SJCRH30 (cell line): ENCODE measurements at regions not wholly inside any gene's neighbourhood (a gene's known extent, or its start where the extent isn't known, plus 50 kb on each side); places are given as distances from the start of the nearest gene placed in this dataset.
A peak's percentile ranks its signal among the peaks of the same experiment; 100 is the strongest.

ENCODE experiments used
- DNase-seq, 2 experiments: peaks; one replicate each; pipeline ENCODE4 v3.0.0-alpha.2; 2015 to 2020
- H3K27ac ChIP-seq: fragments of 250-450 bp; sonication (Bioruptor Pico); 2 replicates; pipeline ENCODE4 v1.5.1; 2020; ENCODE audit warnings: mild to moderate bottlenecking, moderate library complexity
- H3K27me3 ChIP-seq: fragments of 250-450 bp; sonication (Bioruptor Pico); 2 replicates; pipeline ENCODE4 v1.5.1; 2020; ENCODE audit warnings: mild to moderate bottlenecking, moderate library complexity
- H3K36me3 ChIP-seq: fragments of 250-450 bp; sonication (Bioruptor Pico); 2 replicates; pipeline ENCODE4 v1.5.1; 2020; ENCODE audit warnings: mild to moderate bottlenecking, moderate library complexity
- H3K4me1 ChIP-seq: fragments of 250-450 bp; sonication (Bioruptor Pico); 2 replicates; pipeline ENCODE4 v1.5.1; 2020; ENCODE audit warnings: mild to moderate bottlenecking, moderate library complexity
- H3K4me3 ChIP-seq: fragments of 250-450 bp; sonication (Bioruptor Pico); 2 replicates; pipeline ENCODE4 v1.5.1; 2020; ENCODE audit warnings: mild to moderate bottlenecking, moderate library complexity
- H3K9me3 ChIP-seq: fragments of 250-450 bp; sonication (Bioruptor Pico); replicated peaks from 2 replicates; pipeline ENCODE4 v1.5.1; 2020; ENCODE audit warnings: mild to moderate bottlenecking, moderate library complexity

- DNase-seq, result no peak
- Histone ChIP-seq H3K9me3 (no peaks in the 10 kb centered on the region), H3K27ac (no peak overlapping the region), H3K36me3 (no peaks in the 10 kb centered on the region), H3K27me3 (no peaks in the 10 kb centered on the region), H3K4me3 (no peak overlapping the region), H3K4me1 (no peaks in the 10 kb centered on the region)
These were observed 60.4 kb downstream of the FOXI2 start for GRCh38 chr10:127797339-127797738.

GRCh38 chr10:127798111-127798510 is 61.1 kb downstream of the FOXI2 start:
- no peaks in the 10 kb centered on the region for H3K9me3 ChIP-seq
- no peaks in the 10 kb centered on the region for H3K36me3 ChIP-seq
- no peaks in the 10 kb centered on the region for H3K27me3 ChIP-seq
- no peak for DNase-seq
- no peak overlapping the region for H3K27ac ChIP-seq
- no peaks in the 10 kb centered on the region for H3K4me1 ChIP-seq
- H3K4me3 ChIP-seq, result no peak overlapping the region

- Histone ChIP-seq H3K27me3 (no peaks in the 10 kb centered on the region), H3K4me3 (no peak overlapping the region), H3K9me3 (no peaks in the 10 kb centered on the region), H3K27ac (no peak overlapping the region), H3K36me3 (no peaks in the 10 kb centered on the region), H3K4me1 (no peaks in the 10 kb centered on the region)
- no peak for DNase-seq
These were observed 64.3 kb downstream of the FOXI2 start for GRCh38 chr10:127801302-127801701.

- no peak for DNase-seq
- no peaks in the 10 kb centered on the region for H3K27me3 ChIP-seq
- H3K27ac ChIP-seq, result no peak overlapping the region
- no peak overlapping the region for H3K4me3 ChIP-seq
- no peaks in the 10 kb centered on the region for H3K9me3 ChIP-seq
- H3K36me3 ChIP-seq, result no peaks in the 10 kb centered on the region
- H3K4me1 ChIP-seq, result no peaks in the 10 kb centered on the region
These were observed 65.6 kb downstream of the FOXI2 start for GRCh38 chr10:127802531-127803095.

DNA sequence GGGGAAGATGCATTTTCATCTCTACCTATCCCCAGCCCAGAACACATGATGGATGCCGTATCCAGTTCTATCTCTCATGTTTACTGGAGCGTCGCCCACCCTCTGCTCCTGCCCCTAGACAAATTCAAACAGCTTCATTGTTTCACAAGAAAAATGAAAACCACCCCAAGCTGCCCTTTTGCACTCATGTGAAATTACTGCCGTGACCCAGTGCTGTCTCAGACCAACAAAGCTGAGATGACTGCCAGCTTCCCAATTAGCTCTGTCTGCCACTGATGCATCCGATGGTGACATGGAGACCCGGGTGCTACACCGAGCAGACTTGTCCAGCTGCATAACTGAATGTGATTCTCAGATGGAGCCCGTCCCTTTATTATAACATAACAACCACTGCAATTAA is 67.7 kb downstream of the FOXI2 start:
- H3K27ac ChIP-seq, result no peak overlapping the region
- no peaks in the 10 kb centered on the region for H3K27me3 ChIP-seq
- H3K4me1 ChIP-seq, result no peaks in the 10 kb centered on the region
- H3K36me3 ChIP-seq, result no peaks in the 10 kb centered on the region
- DNase-seq, result no peak
- no peaks in the 10 kb centered on the region for H3K9me3 ChIP-seq
- no peak overlapping the region for H3K4me3 ChIP-seq

- Histone ChIP-seq H3K27ac (no peak overlapping the region), H3K4me3 (no peak overlapping the region), H3K9me3 (no peaks in the 10 kb centered on the region), H3K27me3 (no peaks in the 10 kb centered on the region), H3K4me1 (no peaks in the 10 kb centered on the region), H3K36me3 (no peaks in the 10 kb centered on the region)
- DNase-seq, result no peak
These were observed 69.0 kb downstream of the FOXI2 start for GRCh38 chr10:127805950-127806349.

- H3K4me1 ChIP-seq, result no peaks in the 10 kb centered on the region
- H3K36me3 ChIP-seq, result no peaks in the 10 kb centered on the region
- H3K9me3 ChIP-seq, result no peaks in the 10 kb centered on the region
- no peak for DNase-seq
- H3K4me3 ChIP-seq, result no peak overlapping the region
- no peak overlapping the region for H3K27ac ChIP-seq
- no peaks in the 10 kb centered on the region for H3K27me3 ChIP-seq
These were observed 75.1 kb downstream of the FOXI2 start for GRCh38 chr10:127812041-127812440.

DNA sequence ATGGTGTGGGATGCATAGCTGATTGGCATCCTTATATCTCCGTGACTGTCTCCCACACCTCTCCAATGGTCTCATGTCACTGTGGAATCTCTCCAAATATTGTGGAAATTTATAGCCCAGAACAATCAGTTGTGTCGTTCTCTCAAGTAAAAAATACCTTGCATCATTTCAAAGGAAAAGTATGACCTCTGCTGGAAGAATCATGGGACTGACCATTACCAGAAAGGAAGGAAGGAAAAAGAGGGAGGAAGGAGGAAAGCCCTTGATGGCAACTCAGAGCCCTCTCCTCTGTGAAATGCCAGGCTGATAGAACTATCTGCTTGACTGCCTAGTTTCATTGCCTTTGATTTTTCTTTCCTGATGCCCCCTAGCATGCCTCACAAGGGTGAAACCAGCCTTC is 76.3 kb downstream of the FOXI2 start:
- H3K27ac ChIP-seq, result no peak overlapping the region
- no peaks in the 10 kb centered on the region for H3K9me3 ChIP-seq
- peak in 1 of 2 experiments; percentile 19 for DNase-seq
- H3K4me3 ChIP-seq, result no peak overlapping the region
- no peaks in the 10 kb centered on the region for H3K4me1 ChIP-seq
- H3K36me3 ChIP-seq, result no peaks in the 10 kb centered on the region
- no peaks in the 10 kb centered on the region for H3K27me3 ChIP-seq

GRCh38 chr10:127815147-127815546 is 77.6 kb downstream of the CLRN3 start:
- Histone ChIP-seq H3K36me3 (no peaks in the 10 kb centered on the region), H3K9me3 (no peaks in the 10 kb centered on the region), H3K4me1 (no peaks in the 10 kb centered on the region), H3K27ac (no peak overlapping the region), H3K4me3 (no peak overlapping the region), H3K27me3 (no peaks in the 10 kb centered on the region)
- DNase-seq, result no peak

DNA sequence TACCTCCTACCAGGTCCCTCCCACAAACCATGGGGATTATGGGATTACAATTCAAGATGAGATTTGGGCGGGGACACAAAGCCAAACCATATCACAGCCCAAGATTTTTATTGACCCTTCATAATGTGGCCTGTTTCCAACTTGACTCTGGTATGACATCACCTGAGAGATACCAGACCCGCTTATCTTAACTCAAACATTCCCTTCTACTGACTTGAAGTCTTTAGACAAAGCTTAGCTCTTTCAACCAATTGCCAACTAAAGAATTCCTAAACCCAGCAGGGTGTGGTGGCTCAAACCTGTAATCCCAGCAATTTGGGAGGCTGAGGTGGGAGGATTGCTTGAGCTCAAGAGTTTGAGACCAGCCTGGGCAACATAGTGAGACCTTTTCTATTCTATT is 67.9 kb downstream of the CLRN3 start:
- Histone ChIP-seq H3K4me3 (no peak overlapping the region), H3K36me3 (no peaks in the 10 kb centered on the region), H3K27ac (no peak overlapping the region), H3K27me3 (no peaks in the 10 kb centered on the region), H3K4me1 (no peaks in the 10 kb centered on the region), H3K9me3 (no peaks in the 10 kb centered on the region)
- no peak for DNase-seq

- H3K27me3 ChIP-seq, result no peaks in the 10 kb centered on the region
- DNase-seq, result no peak
- H3K9me3 ChIP-seq, result no peaks in the 10 kb centered on the region
- no peaks in the 10 kb centered on the region for H3K4me1 ChIP-seq
- H3K27ac ChIP-seq, result no peak overlapping the region
- no peaks in the 10 kb centered on the region for H3K36me3 ChIP-seq
- no peak overlapping the region for H3K4me3 ChIP-seq
These were observed 66.5 kb downstream of the CLRN3 start for GRCh38 chr10:127826154-127826725.

DNA sequence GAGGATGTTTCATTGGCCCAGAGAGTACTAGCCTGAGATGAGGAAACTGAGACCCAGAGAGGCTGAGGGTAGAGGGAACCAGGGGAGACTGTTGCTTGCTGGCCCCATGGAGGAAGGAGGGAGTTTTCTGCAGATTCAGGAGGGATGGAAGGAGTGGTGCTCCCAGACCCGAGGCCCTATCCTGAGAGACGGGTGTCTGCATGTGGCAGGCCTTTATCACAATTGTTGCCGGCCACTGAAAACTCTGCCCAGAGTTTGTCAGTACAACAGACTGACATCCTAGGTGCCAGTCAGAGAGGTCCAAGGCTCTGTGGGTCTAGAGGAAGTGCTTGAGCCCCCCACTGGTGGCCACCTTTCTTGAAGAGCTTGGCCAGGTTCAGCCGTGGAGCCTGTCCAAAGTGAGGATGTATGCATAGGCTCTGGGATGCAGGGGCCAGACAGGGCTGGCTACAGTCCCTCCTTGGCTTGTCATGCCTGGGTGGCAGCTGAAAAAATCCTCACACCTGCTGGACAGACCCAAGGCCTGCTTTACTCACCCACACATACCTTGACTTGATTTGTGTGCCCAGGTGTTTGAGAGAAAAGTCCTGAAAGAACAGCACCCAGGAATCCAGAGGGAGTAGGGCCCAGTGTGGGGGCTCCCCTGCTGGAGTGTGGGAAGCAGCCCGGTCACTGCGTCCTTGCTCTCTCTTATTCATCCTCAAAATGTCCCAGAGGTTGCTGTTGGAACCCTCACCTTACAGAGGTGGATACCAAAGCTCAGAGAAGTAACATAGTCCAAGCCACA is 65.2 kb downstream of the CLRN3 start:
- H3K36me3 ChIP-seq, result no peaks in the 10 kb centered on the region
- H3K9me3 ChIP-seq, result no peaks in the 10 kb centered on the region
- no peak for DNase-seq
- H3K4me3 ChIP-seq, result no peak overlapping the region
- no peak overlapping the region for H3K27ac ChIP-seq
- no peaks in the 10 kb centered on the region for H3K4me1 ChIP-seq
- no peaks in the 10 kb centered on the region for H3K27me3 ChIP-seq
